Hepatocyte (in vitro differentiated cells): ENCODE measurements at regions not wholly inside any gene's neighbourhood (a gene's known extent, or its start where the extent isn't known, plus 50 kb on each side); places are given as distances from the start of the nearest gene placed in this dataset.

Experiments
- EZH2 ChIP-seq: fragments of 200-600 bp; sonication (generic); IDR thresholded peaks from 2 replicates; pipeline ENCODE4 v1.6.1; 2016; ENCODE audit warnings: antibody characterized with exemption, mild to moderate bottlenecking, borderline replicate concordance
- TF ChIP-seq, protein P1 (sequence below): fragments of 200-600 bp; sonication (generic); IDR thresholded peaks from 2 replicates; pipeline ENCODE4 v1.5.1; 2016; ENCODE audit warnings: antibody characterized with exemption, mild to moderate bottlenecking; ENCODE audit not compliant: poor library complexity

DNA sequence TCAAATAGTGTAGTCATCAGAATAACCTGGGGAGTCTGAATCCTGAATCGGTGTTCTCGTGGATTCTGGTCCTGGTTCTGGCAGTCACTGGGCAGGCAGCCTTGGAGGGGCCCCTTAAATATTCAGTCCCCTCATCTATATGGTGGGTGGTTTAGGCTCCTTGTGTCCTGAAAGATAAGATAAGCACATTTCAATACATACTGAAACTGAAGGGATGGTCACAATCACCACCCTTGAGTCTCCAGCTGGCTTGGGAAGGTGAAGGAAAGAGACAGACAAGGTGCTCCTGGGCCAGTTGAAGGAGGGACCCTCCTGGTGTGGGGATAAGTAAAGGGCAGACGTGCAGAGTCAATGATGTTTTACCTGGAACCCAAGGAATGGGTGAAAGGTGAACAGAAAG, 146.7 kb downstream of the CXCL12 start:
- TF ChIP-seq EZH2: no peak
- TF ChIP-seq, protein P1, sequence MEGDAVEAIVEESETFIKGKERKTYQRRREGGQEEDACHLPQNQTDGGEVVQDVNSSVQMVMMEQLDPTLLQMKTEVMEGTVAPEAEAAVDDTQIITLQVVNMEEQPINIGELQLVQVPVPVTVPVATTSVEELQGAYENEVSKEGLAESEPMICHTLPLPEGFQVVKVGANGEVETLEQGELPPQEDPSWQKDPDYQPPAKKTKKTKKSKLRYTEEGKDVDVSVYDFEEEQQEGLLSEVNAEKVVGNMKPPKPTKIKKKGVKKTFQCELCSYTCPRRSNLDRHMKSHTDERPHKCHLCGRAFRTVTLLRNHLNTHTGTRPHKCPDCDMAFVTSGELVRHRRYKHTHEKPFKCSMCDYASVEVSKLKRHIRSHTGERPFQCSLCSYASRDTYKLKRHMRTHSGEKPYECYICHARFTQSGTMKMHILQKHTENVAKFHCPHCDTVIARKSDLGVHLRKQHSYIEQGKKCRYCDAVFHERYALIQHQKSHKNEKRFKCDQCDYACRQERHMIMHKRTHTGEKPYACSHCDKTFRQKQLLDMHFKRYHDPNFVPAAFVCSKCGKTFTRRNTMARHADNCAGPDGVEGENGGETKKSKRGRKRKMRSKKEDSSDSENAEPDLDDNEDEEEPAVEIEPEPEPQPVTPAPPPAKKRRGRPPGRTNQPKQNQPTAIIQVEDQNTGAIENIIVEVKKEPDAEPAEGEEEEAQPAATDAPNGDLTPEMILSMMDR: no peak
